Femur (tissue), 1 donor: ENCODE measurements at regions not wholly inside any gene's neighbourhood (a gene's known extent, or its start where the extent isn't known, plus 50 kb on each side); places are given as distances from the start of the nearest gene placed in this dataset.
"Not testable (repeated sequence)": the region's sequence is repeated elsewhere in the genome, so short reads cannot be mapped to it uniquely, and the experiment has no call there.

Experiments used
- DNase-seq: peaks from one replicate; pipeline ENCODE4 v3.0.0-alpha.2; 2017

GRCh38 chr4:123162859-123163258 is 233.7 kb upstream of the SPRY1 start:
- DNase-seq, result no peak

- no peak for DNase-seq
These were observed 233.1 kb upstream of the SPRY1 start for GRCh38 chr4:123163501-123163900.

- DNase-seq, result no peak
These were observed 230.6 kb upstream of the SPRY1 start for GRCh38 chr4:123166023-123166422.

GRCh38 chr4:123167931-123168330 is 228.7 kb upstream of the SPRY1 start:
- no peak for DNase-seq

- DNase-seq, result no peak
These were observed 227.8 kb upstream of the SPRY1 start for GRCh38 chr4:123168812-123169211.

GRCh38 chr4:123170843-123171242 is 225.8 kb upstream of the SPRY1 start:
- DNase-seq, result no peak

GRCh38 chr4:123176605-123177004 is 220.0 kb upstream of the SPRY1 start:
- DNase-seq, result no peak

GRCh38 chr4:123182289-123182688 is 214.3 kb upstream of the SPRY1 start:
- no peak for DNase-seq

GRCh38 chr4:123183308-123183707 is 213.3 kb upstream of the SPRY1 start:
- no peak for DNase-seq

GRCh38 chr4:123183754-123184153 is 212.8 kb upstream of the SPRY1 start:
- not testable (repeated sequence) for DNase-seq

GRCh38 chr4:123186731-123187130 is 209.9 kb upstream of the SPRY1 start:
- no peak for DNase-seq

GRCh38 chr4:123190176-123190575 is 206.4 kb upstream of the SPRY1 start:
- no peak for DNase-seq

- DNase-seq, result no peak
These were observed 204.9 kb upstream of the SPRY1 start for GRCh38 chr4:123191728-123192127.

GRCh38 chr4:123193802-123194367 is 202.7 kb upstream of the SPRY1 start:
- no peak for DNase-seq

- no peak for DNase-seq
These were observed 197.9 kb upstream of the SPRY1 start for GRCh38 chr4:123198706-123199105.

- DNase-seq, result no peak
These were observed 196.3 kb upstream of the SPRY1 start for GRCh38 chr4:123200051-123200940.

GRCh38 chr4:123204737-123205136 is 191.9 kb upstream of the SPRY1 start:
- no peak for DNase-seq

GRCh38 chr4:123206016-123206415 is 190.6 kb upstream of the SPRY1 start:
- no peak for DNase-seq

GRCh38 chr4:123209436-123209835 is 187.2 kb upstream of the SPRY1 start:
- no peak for DNase-seq

GRCh38 chr4:123215536-123215935 is 181.1 kb upstream of the SPRY1 start:
- no peak for DNase-seq

GRCh38 chr4:123216543-123216942 is 180.1 kb upstream of the SPRY1 start:
- no peak for DNase-seq

GRCh38 chr4:123216946-123217345 is 179.6 kb upstream of the SPRY1 start:
- DNase-seq, result no peak

GRCh38 chr4:123217664-123218063 is 178.9 kb upstream of the SPRY1 start:
- no peak for DNase-seq

- no peak for DNase-seq
These were observed 177.6 kb upstream of the SPRY1 start for GRCh38 chr4:123218981-123219380.

GRCh38 chr4:123229286-123229685 is 167.3 kb upstream of the SPRY1 start:
- DNase-seq, result no peak
